ENCODE measurements at regions not wholly inside any gene's neighbourhood (a gene's known extent, or its start where the extent isn't known, plus 50 kb on each side); places are given as distances from the start of the nearest gene placed in this dataset.
"Not testable (repeated sequence)": the region's sequence is repeated elsewhere in the genome, so short reads cannot be mapped to it uniquely, and the experiment has no call there.

GRCh38 chr3:6396631-6397030 lies 464.3 kb upstream of the GRM7 start:
- no peak for DNase-seq (ENCODE audit: low read depth in 1 of 2, low spot score in 1 of 2)

DNA sequence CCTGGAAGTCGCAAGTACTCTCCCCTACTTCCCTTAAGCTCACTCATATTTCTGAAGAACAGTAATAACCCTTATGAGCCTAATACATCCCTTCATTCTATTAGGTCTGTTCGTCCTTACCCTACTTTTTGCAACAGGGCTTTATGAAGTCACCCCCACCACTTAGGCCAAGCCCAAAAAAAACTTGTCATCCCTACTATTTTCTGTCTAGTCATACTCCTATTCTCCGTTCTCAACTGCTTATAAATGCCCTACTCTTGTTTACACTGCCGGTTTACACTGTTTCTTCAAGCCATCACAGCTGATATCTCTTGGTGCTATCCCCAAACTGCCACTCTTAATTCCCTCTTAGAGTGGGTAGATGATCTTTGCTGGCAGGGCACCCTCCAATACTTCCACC lies 458.2 kb upstream of the GRM7 start:
- DNase-seq (ENCODE audit: low read depth in 1 of 2, low spot score in 1 of 2) = not testable (repeated sequence)

- not testable (repeated sequence) for DNase-seq (ENCODE audit: low read depth in 1 of 2, low spot score in 1 of 2)
Observed at GRCh38 chr3:6406923-6407322, 454.0 kb upstream of the GRM7 start.

- DNase-seq (ENCODE audit: low read depth in 1 of 2, low spot score in 1 of 2) = no peak
Observed at GRCh38 chr3:6416049-6416661, 444.8 kb upstream of the GRM7 start.

DNA sequence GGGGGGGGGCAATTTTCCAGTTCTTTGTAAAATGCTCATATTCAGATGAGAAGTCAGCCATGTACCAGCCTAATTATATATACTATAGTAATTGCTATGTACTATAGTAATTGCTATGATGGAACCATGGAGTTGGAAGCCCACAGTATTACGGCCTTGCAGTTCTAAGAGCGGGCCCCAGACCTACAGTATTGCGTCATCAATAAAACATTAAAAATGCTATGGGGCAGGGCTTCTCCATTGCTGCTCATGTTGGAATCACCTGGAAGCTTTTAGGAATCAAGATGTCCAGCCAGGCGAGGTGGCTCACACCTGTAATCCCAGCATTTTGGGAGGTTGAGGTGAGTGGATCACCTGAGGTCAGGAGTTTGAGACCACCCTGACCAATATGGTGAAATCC lies 443.7 kb upstream of the GRM7 start:
- no peak for DNase-seq (ENCODE audit: low read depth in 1 of 2, low spot score in 1 of 2)

DNA sequence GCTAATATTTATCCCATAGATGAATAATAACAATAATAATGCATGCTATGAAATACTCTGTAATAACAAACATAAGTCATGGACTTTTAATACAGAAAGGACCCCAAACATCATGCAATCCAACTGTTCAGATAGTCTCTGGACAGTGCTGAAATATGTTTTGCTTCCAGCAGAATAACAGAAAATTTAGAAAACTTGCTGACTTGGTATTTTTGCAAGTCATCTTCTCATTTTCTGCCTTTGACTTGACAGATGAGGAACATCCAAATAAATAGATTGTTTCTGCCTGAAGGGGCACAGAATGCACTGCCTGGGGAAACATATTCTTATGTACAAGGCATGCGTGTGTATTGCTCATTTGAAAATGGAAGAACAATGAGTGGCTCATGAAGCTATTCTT lies 442.4 kb upstream of the GRM7 start:
- DNase-seq (ENCODE audit: low read depth in 1 of 2, low spot score in 1 of 2) = no peak

- no peak for DNase-seq (ENCODE audit: low read depth in 1 of 2, low spot score in 1 of 2)
Observed at GRCh38 chr3:6421666-6422445, 439.1 kb upstream of the GRM7 start.

DNA sequence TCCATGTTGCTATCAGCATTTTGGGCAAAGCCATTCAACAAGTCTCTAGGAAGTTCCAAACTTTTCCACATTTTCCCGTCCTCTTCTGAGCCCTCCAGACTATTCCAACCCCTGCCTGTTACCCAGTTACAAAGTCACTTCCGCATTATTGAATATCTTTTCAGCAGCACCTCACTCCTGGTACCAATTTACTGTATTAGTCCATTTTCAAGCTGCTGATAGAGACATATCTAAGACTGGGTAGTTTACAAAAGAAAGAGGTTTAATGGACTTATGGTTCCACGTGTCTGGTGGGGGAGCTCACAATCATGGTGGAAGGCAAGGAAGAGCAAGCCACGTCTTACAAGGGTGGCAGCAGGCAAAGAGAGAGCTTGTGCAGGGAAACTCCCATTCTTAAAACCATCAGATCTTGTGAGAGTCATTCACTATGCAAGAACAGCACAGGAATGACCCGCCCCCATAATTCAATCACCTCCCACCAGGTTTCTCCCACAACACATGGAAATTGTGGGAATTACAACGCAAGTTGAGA lies 435.6 kb upstream of the GRM7 start:
- DNase-seq (ENCODE audit: low read depth in 1 of 2, low spot score in 1 of 2) = no peak

- not testable (repeated sequence) for DNase-seq (ENCODE audit: low read depth in 1 of 2, low spot score in 1 of 2)
Observed at GRCh38 chr3:6428276-6428675, 432.6 kb upstream of the GRM7 start.

DNA sequence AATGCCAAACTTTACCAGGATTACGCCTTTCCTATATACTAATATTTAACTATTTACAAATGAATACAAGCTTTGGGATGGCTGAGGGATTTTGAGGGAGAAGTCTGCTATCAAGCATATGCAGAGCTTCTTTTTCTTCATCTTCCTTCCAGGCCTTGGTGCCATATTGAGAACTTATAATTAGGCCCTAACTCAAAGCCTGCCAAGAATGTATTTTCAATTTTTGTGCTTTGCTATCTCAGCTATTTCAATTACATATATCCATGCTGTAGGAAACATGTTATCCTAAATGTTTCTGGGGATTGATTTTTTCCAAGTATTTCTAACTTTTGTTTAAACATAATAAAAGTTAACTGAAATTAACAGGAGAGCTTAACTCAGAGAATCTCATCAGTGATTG lies 425.0 kb upstream of the GRM7 start:
- DNase-seq (ENCODE audit: low read depth in 1 of 2, low spot score in 1 of 2) = no peak

DNA sequence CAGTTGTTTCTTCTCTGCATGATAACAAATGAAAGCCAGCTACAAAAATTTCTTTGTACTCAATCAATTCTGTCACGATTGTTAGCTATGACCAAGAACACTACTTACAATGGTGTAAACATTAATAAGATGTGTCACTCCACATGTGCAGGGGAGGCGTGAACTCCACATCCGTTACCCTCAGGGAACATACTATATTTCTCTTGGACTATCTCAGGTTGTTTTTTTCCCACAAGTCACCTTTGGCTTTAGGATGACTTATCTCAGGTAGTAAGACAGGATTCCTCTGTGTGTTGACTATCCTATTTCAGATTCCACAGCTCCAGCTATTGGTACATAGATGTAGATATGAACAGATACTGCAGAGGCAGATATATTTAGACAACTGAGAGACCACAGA lies 423.3 kb upstream of the GRM7 start:
- no peak for DNase-seq (ENCODE audit: low read depth in 1 of 2, low spot score in 1 of 2)

DNA sequence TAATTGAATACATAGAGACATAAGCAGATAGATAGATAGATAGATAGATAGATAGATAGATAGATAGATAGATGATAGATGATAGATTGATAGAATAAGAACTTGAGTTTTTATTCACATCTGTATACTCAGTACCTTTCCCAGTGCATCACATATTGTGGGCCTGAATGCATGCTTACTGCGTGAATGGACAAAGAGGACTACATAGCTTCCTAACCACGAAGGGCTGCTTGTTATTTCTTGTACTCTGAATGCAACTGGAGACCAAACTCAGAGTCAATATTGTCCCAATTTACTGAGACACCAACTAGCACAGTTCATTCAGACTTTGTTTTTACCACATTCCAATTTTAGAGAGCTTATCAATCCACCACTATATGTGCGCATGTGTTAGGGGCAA lies 422.9 kb upstream of the GRM7 start:
- no peak for DNase-seq (ENCODE audit: low read depth in 1 of 2, low spot score in 1 of 2)

GRCh38 chr3:6439226-6439625 lies 421.7 kb upstream of the GRM7 start:
- no peak for DNase-seq (ENCODE audit: low read depth in 1 of 2, low spot score in 1 of 2)

- DNase-seq (ENCODE audit: low read depth in 1 of 2, low spot score in 1 of 2) = no peak
Observed at GRCh38 chr3:6439824-6440223, 421.1 kb upstream of the GRM7 start.

DNA sequence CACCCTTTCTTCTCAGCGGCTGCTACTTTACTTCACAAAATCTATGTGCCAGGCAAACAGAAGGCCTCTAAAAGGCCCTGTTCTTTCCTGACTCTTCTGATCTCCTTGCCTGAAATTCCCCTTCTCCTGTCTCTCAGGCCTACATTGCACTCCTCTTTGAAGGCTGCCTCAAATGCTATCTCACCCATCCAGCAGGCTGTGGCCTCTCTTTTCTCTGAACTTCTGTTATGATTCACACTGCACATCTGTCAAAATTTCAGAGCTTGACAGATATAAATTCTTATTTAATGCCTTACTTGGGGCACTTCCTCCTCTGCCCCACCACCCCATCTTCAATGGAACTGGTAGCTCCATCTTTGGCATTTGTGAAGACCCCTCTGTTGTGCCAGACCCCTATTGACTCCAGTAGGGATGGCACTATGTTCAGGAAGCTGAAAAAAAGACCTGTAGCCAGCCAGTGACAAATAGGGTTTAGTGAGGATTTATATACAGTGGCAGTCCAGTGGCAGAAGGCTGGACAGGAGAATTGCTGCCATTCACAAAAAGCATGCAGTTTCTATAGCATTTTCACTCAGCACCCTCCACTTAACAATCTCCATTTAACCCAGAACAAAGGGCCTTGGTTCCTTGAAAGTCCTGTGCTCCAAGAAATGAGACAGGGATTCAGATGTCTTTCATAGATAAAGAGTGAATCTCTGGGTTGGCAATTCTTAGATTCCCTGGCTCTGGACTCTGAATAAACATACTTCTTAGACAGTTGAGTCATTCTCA lies 415.8 kb upstream of the GRM7 start:
- DNase-seq (ENCODE audit: low read depth in 1 of 2, low spot score in 1 of 2) = no peak

DNA sequence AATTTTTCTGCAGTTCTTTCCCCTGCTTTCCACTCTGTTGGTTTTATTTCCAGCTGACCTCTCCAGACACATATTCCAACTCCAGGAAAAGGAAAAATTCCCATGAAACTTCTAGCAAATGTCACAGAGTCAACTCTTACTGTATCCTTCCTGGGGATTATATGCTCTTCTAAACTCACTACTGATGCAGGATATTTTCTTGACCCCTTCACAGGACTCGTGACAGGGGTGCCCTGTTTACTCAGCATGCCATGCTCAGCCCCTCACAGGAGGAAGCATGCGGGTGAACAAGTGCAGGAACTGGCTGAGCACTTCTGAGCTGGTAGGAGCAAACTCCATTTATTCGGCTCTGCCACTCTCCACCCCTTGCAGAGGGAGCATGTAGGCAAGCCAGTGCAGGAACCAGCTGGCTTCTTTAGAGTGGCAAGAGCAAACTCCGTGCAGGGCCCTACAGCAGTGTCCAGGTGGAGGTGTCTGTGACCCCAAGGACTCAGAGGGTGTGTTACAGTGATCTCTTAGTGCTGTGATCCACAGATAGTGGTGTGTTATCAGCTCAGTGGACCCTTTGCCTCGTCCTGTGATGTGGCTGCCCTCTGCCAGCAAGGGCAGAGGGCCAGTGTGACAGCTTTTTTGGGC lies 413.6 kb upstream of the GRM7 start:
- no peak for DNase-seq (ENCODE audit: low read depth in 1 of 2, low spot score in 1 of 2)

DNA sequence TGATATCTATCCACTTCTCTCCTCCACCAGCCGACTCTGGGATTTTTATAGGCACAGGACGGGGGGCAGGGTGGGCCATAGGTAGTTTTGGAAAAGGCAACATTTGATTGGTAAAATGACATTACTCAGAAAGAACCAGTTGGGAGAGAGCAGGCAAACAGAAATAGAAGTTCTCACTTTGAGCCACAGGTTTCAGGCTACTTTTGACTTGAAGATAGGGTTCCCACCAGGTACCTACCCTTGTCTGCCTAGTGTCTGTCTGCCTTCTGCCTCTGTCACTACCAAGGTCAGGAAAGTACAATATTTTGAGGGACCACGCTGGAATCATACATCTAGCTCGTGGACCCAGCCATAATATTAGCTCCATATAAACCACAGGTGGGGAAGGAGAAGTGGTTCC lies 412.9 kb upstream of the GRM7 start:
- DNase-seq (ENCODE audit: low read depth in 1 of 2, low spot score in 1 of 2) = no peak

- no peak for DNase-seq (ENCODE audit: low read depth in 1 of 2, low spot score in 1 of 2)
Observed at GRCh38 chr3:6449099-6449498, 411.8 kb upstream of the GRM7 start.

DNA sequence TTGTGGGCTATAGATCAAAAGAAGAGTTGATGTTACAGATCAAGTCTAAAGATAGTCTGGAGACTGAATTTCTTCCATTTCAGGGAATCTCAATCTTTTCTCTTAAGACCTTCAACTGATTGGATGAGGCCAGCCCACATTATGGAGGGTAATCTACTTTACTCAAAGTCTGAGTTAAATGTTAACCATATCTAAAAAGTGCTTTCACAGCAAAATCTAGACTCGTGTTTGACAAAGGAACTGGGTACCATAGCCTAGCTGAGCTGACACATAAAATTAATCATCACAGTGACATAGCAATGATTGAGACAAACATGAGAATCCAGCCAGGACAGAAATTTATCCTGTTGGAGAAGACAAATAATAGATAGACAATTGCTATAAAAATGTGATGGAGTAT lies 407.9 kb upstream of the GRM7 start:
- no peak for DNase-seq (ENCODE audit: low read depth in 1 of 2, low spot score in 1 of 2)

DNA sequence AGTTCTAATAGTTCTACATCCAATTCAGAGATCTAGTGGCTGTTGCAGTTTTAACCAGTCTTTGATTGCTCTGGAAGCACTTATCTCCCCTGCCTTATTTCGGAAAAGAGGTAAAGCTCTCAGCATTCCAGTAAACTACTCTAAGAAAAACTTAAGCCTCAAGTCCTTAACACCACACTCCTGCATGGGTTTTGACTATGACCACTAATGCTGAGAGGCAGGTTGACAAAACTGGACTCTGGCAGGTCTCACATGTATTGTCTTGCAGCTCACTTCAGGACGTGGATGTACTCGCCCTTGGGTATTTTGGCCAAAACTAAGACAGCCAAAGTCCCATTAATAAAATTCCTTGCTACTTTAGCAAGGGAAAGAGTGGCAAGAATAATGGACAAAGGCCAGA lies 405.9 kb upstream of the GRM7 start:
- no peak for DNase-seq (ENCODE audit: low read depth in 1 of 2, low spot score in 1 of 2)

GRCh38 chr3:6467186-6467585 lies 393.7 kb upstream of the GRM7 start:
- no peak for DNase-seq (ENCODE audit: low read depth in 1 of 2, low spot score in 1 of 2)

DNA sequence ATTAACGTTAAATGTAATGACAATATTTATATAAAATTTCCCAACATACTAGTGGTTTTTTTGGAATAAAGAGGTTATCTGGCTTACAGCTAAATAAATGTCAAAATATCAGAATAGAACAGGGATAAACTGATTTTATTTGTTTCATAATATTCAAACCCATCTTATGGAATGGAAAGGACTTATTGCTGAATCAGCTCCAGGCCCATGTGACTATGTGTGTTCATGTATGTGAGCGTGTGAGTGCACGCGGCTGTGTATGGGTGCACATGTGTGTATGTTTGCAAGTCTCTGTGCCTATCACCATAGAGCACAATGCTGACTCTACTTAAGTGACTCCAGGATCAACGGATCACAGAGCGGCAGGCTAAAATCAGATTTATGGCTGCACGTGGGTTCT lies 392.3 kb upstream of the GRM7 start:
- no peak for DNase-seq (ENCODE audit: low read depth in 1 of 2, low spot score in 1 of 2)

Measured in activated T-helper 1 cell treated with anti-CD3 and anti-CD28 coated beads, Interleukin-2, amount 50 U/mL, for 16 hours (primary cell).